ENCODE measurements at regions not wholly inside any gene's neighbourhood (a gene's known extent, or its start where the extent isn't known, plus 50 kb on each side); places are given as distances from the start of the nearest gene placed in this dataset.

- Histone ChIP-seq H3K36me3 (no peaks in the 10 kb centered on the region), H3K4me3 (no peak overlapping the region), H3K27ac (no peak overlapping the region), H3K4me1 (no peaks in the 10 kb centered on the region), H3K27me3 (no peaks in the 10 kb centered on the region), H3K9me3 (no peaks in the 10 kb centered on the region)
- WGBS, 2 donors (ENCODE audit: low coverage in 1 of 2): 38 to 57% methylated on average over 3 of the region's 3 CpGs
- intact Hi-C loops (cut with DNase I; ENCODE audit: low total_unique reads): no loop called here
- no peak for TF ChIP-seq EP300 (IDR thresholded peaks at IDR 0.05; ENCODE audit: low read depth)
- TF ChIP-seq CTCF (IDR thresholded peaks at IDR 0.05): no peak
- TF ChIP-seq POLR2AphosphoS5 (IDR thresholded peaks at IDR 0.05): no peak
- no peak for TF ChIP-seq POLR2A (IDR thresholded peaks at IDR 0.05)
- in situ Hi-C loops (cut with MboI; ENCODE audit: low pct_ligation_motif_present in 1 of 4, low pct_unique_long_range_greater_than_20kb in 1 of 4, low sequenced_read_pairs in 3 of 4): no loop called here
- no peak for DNase-seq
Measured at GRCh38 chr4:23268072-23268771, 575.5 kb downstream of the GBA3 start.

GRCh38 chr4:23266401-23266800 is 573.7 kb downstream of the GBA3 start:
- no peaks in the 10 kb centered on the region for H3K9me3 ChIP-seq
- 58 to 63% methylated on average over 2 to 3 of the region's 3 CpGs for WGBS, 2 donors (ENCODE audit: low coverage in 1 of 2)
- no peaks in the 10 kb centered on the region for H3K27me3 ChIP-seq
- no peak for DNase-seq
- no peaks in the 10 kb centered on the region for H3K4me1 ChIP-seq
- in situ Hi-C loops (cut with MboI; ENCODE audit: low pct_ligation_motif_present in 1 of 4, low pct_unique_long_range_greater_than_20kb in 1 of 4, low sequenced_read_pairs in 3 of 4): no loop called here
- H3K4me3 ChIP-seq: no peak overlapping the region
- TF ChIP-seq CTCF (IDR thresholded peaks at IDR 0.05): no peak
- intact Hi-C loops (cut with DNase I; ENCODE audit: low total_unique reads): no loop called here
- H3K27ac ChIP-seq: no peak overlapping the region
- no peaks in the 10 kb centered on the region for H3K36me3 ChIP-seq

- Histone ChIP-seq H3K27me3 (no peaks in the 10 kb centered on the region), H3K36me3 (no peaks in the 10 kb centered on the region), H3K9me3 (no peaks in the 10 kb centered on the region), H3K4me1 (no peaks in the 10 kb centered on the region), H3K27ac (no peak overlapping the region), H3K4me3 (no peak overlapping the region)
- DNase-seq: no peak
- in situ Hi-C loops (cut with MboI; ENCODE audit: low pct_ligation_motif_present in 1 of 4, low pct_unique_long_range_greater_than_20kb in 1 of 4, low sequenced_read_pairs in 3 of 4) (no loop called here), intact Hi-C loops (cut with DNase I; ENCODE audit: low total_unique reads) (no loop called here)
- TF ChIP-seq POLR2A (IDR thresholded peaks at IDR 0.05): no peak
- 75 to 93% methylated on average over 1 of the region's 1 CpG for WGBS, 2 donors (ENCODE audit: low coverage in 1 of 2)
Measured at GRCh38 chr4:23260511-23260910, 567.8 kb downstream of the GBA3 start.

GRCh38 chr4:23245203-23245832 is 552.6 kb downstream of the GBA3 start:
- WGBS, 2 donors (ENCODE audit: low coverage in 1 of 2): 73 to 74% methylated on average over 3 of the region's 3 CpGs
- Histone ChIP-seq H3K27ac (no peak overlapping the region), H3K27me3 (no peaks in the 10 kb centered on the region), H3K36me3 (no peaks in the 10 kb centered on the region), H3K4me1 (no peaks in the 10 kb centered on the region), H3K4me3 (no peak overlapping the region), H3K9me3 (no peaks in the 10 kb centered on the region)
- no peak for DNase-seq
- in situ Hi-C loops (cut with MboI; ENCODE audit: low pct_ligation_motif_present in 1 of 4, low pct_unique_long_range_greater_than_20kb in 1 of 4, low sequenced_read_pairs in 3 of 4): no loop called here
- intact Hi-C loops (cut with DNase I; ENCODE audit: low total_unique reads): no loop called here
- no peak for TF ChIP-seq POLR2A (IDR thresholded peaks at IDR 0.05)
- TF ChIP-seq CTCF (IDR thresholded peaks at IDR 0.05): no peak
- no peak for TF ChIP-seq EP300 (IDR thresholded peaks at IDR 0.05; ENCODE audit: low read depth)
- no peak for TF ChIP-seq POLR2AphosphoS5 (IDR thresholded peaks at IDR 0.05)

- H3K9me3 ChIP-seq: no peaks in the 10 kb centered on the region
- WGBS, 2 donors (ENCODE audit: low coverage in 1 of 2): 59 to 74% methylated on average over 2 of the region's 2 CpGs
- H3K36me3 ChIP-seq: no peaks in the 10 kb centered on the region
- TF ChIP-seq POLR2A (IDR thresholded peaks at IDR 0.05) (no peak), EP300 (IDR thresholded peaks at IDR 0.05; ENCODE audit: low read depth) (no peak), CTCF (IDR thresholded peaks at IDR 0.05) (no peak), POLR2AphosphoS5 (IDR thresholded peaks at IDR 0.05) (no peak)
- no peaks in the 10 kb centered on the region for H3K27me3 ChIP-seq
- H3K27ac ChIP-seq: no peak overlapping the region
- no peaks in the 10 kb centered on the region for H3K4me1 ChIP-seq
- no peak overlapping the region for H3K4me3 ChIP-seq
- intact Hi-C loops (cut with DNase I; ENCODE audit: low total_unique reads) (no loop called here), in situ Hi-C loops (cut with MboI; ENCODE audit: low pct_ligation_motif_present in 1 of 4, low pct_unique_long_range_greater_than_20kb in 1 of 4, low sequenced_read_pairs in 3 of 4) (no loop called here)
- DNase-seq: no peak
Measured at GRCh38 chr4:23242962-23243361, 550.2 kb downstream of the GBA3 start.

Measured in transverse colon (tissue), 4 donors.